Transverse colon (tissue), 3 donors: ENCODE measurements at regions not wholly inside any gene's neighbourhood (a gene's known extent, or its start where the extent isn't known, plus 50 kb on each side); places are given as distances from the start of the nearest gene placed in this dataset.

Experiments
- CTCF ChIP-seq, 5 experiments: fragments of 200-600 bp in 3 of 5; fragments of 450-650 bp in 2 of 5; sonication (generic) in 3 of 5; IDR thresholded peaks; 1 replicate in 2 of 5; 2 replicates in 3 of 5; pipeline ENCODE4 v1.5.1; 2016 to 2017; ENCODE audit warnings: antibody characterized with exemption in 5 of 5, inconsistent platforms in 3 of 5, mild to moderate bottlenecking in 2 of 5, moderate library complexity in 1 of 5
- EP300 ChIP-seq: sonication (generic); formaldehyde crosslinking; IDR thresholded peaks from one replicate; pipeline ENCODE4 v1.6.1; 2017; ENCODE audit warnings: antibody characterized with exemption, low read depth
- POLR2A ChIP-seq: fragments of 450-650 bp; IDR thresholded peaks from one replicate; pipeline ENCODE4 v1.6.1; 2016; ENCODE audit warnings: antibody characterized with exemption, mild to moderate bottlenecking, moderate library complexity

GRCh38 chr13:64643066-64643465, 2587.1 kb downstream of the PCDH9 start:
- no peak for TF ChIP-seq POLR2A
- no peak for TF ChIP-seq CTCF (IDR thresholded peaks at IDR 0.05)
- TF ChIP-seq EP300 = no peak
